HL-60 (cell line): ENCODE measurements at regions not wholly inside any gene's neighbourhood (a gene's known extent, or its start where the extent isn't known, plus 50 kb on each side); places are given as distances from the start of the nearest gene placed in this dataset.

Experiments used
- DNase-seq, 2 experiments: peaks; one replicate each; pipeline ENCODE4 v3.0.0-alpha.2; 2010 to 2020; ENCODE audit warnings: low read depth in 1 of 2, low spot score in 1 of 2
- H3K27ac ChIP-seq: fragments of 250-450 bp; sonication (Bioruptor Pico); replicated peaks from 2 replicates; pipeline ENCODE4 v1.5.1; 2020; ENCODE audit warnings: mild to moderate bottlenecking, moderate library complexity
- H3K27me3 ChIP-seq: fragments of 250-450 bp; sonication (Bioruptor Pico); 2 replicates; pipeline ENCODE4 v1.5.1; 2021; ENCODE audit warnings: mild to moderate bottlenecking, moderate library complexity; ENCODE audit not compliant: insufficient read depth, poor library complexity, severe bottlenecking
- H3K4me3 ChIP-seq: replicated peaks from 2 replicates; pipeline ENCODE4 v1.5.1; 2011; ENCODE audit warnings: mild to moderate bottlenecking, control low read depth, low read length; ENCODE audit not compliant: insufficient read depth
- CTCF ChIP-seq: IDR thresholded peaks from one replicate; pipeline ENCODE4 v1.5.1; 2011; ENCODE audit warnings: low read length, control low read depth, inconsistent platforms; ENCODE audit not compliant: insufficient read depth
- GABPA ChIP-seq: IDR thresholded peaks from 2 replicates; pipeline ENCODE4 v1.6.1; 2012; ENCODE audit warnings: low read depth
- POLR2AphosphoS5 ChIP-seq: IDR thresholded peaks from 2 replicates; pipeline ENCODE4 v1.6.1; 2012; ENCODE audit warnings: low read depth
- REST ChIP-seq: IDR thresholded peaks from 2 replicates; pipeline ENCODE4 v1.6.1; 2012; ENCODE audit warnings: low read depth; ENCODE audit not compliant: insufficient replicate concordance
- SPI1 ChIP-seq: IDR thresholded peaks from 2 replicates; pipeline ENCODE4 v1.6.1; 2012; ENCODE audit warnings: low read depth, mild to moderate bottlenecking, borderline replicate concordance

- no peaks in the 10 kb centered on the region for H3K27me3 ChIP-seq
Observed at GRCh38 chr5:3220201-3220600, 375.4 kb upstream of the IRX1 start.

GRCh38 chr5:3218916-3219650 is 376.5 kb upstream of the IRX1 start:
- no peak overlapping the region for H3K4me3 ChIP-seq
- H3K27me3 ChIP-seq, result no peaks in the 10 kb centered on the region
- TF ChIP-seq POLR2AphosphoS5 (no peak), GABPA (no peak), CTCF (no peak), REST (no peak), SPI1 (no peak)
- no peak for DNase-seq
- H3K27ac ChIP-seq, result no peak overlapping the region

More at GRCh38 chr5:3220201-3220600, 375.4 kb upstream of the IRX1 start:
- Histone ChIP-seq H3K27ac (no peak overlapping the region), H3K4me3 (no peak overlapping the region)
- no peak for TF ChIP-seq GABPA
- no peak for TF ChIP-seq POLR2AphosphoS5
- TF ChIP-seq SPI1, result no peak
- TF ChIP-seq REST, result no peak
- TF ChIP-seq CTCF, result no peak
- DNase-seq, result no peak

GRCh38 chr5:3217771-3218495 is 377.7 kb upstream of the IRX1 start:
- DNase-seq, result no peak
- no peaks in the 10 kb centered on the region for H3K27me3 ChIP-seq
- TF ChIP-seq POLR2AphosphoS5, result no peak
- TF ChIP-seq SPI1, result no peak
- TF ChIP-seq GABPA, result no peak
- no peak for TF ChIP-seq CTCF
- TF ChIP-seq REST, result no peak
- no peak overlapping the region for H3K4me3 ChIP-seq
- no peak overlapping the region for H3K27ac ChIP-seq
